ENCODE measurements at regions not wholly inside any gene's neighbourhood (a gene's known extent, or its start where the extent isn't known, plus 50 kb on each side); places are given as distances from the start of the nearest gene placed in this dataset.

DNA sequence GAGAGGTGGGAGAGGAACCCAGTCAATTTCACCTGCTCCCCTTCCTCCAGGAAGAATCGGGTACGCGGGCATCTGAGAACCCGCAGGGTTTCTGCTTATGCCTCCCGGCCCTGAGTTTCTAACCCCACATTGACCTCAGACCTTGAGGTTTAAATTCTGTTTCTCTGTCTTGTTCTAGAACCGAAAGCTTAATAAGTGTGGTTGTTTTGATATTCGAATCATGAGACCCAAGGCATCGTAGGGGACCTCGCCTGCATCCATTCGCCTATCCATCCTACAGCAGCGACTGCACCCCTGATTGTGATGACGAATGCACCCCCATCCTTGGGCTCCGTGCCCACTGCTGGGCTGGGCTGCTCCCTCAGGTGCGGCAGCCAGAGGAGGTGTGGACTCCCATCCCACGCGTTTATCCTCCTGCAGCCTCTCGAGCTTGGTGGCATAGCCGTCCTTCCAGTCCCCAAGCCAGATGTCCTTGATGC, 80.8 kb upstream of the IER5L start:
- no peak for DNase-seq
- H3K36me3 ChIP-seq: no peaks in the 10 kb centered on the region
- intact Hi-C loops (cut with DNase I; ENCODE audit: low total_unique reads): loop anchor here (5.0 kb wide), 2 partner anchors 82 to 348 kb away; partner anchors contain the start of gene IER5L

DNA sequence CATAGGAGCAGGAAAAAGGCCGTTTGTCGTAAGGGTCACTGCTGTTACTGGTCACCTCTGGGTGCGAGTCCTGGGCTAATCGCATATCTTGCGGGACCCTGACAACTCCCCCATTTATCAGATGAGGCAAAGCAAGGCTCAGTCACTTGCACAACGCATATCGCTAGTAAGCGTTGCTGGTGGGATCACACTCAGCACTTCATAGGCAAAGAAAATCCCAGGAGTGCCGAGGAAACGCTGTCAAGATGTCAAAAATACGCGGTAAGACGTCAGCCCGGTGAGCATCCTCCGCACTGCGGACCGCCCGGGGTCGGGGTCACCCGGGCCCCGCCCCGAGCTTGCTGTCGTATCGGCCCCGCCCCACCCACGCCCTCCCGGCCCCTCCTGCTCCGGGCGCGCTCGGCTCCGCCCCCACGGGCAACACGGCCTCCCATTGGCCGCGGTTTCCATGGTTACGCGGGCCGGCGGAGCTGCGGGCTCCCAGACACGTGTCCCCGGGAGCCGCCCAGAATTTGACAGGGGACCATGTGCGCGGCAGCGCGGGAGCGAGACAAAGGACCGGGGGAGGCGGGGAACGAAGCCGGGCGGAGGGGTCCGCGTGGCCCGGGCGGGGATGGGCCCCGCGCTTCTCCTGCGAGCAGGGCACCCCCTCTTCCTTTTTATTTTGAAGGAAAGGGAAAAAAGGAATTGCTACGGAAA, 80.2 kb upstream of the IER5L start:
- DNase-seq: peak; percentile 66 to 79
- peaks cover 8 to 23% (median 16%) of the 10 kb centered on the region in 3 donors for H3K27me3 ChIP-seq
- H3K36me3 ChIP-seq: no peaks in the 10 kb centered on the region
- H3K4me1 ChIP-seq: peaks cover 17 to 23% of the 10 kb centered on the region in 2 donors
- peak overlapping the region; percentile 34 to 71 (median 64) for H3K27ac ChIP-seq
- intact Hi-C loops (cut with DNase I; ENCODE audit: low total_unique reads) (loop anchor here (5.0 kb wide), 2 partner anchors 81 to 349 kb away; partner anchors contain the start of gene IER5L), in situ Hi-C loops (cut with MboI; ENCODE audit: low sequenced_read_pairs in 4 of 4) (no loop called here)
- ATAC-seq: peak; percentile 71 to 74
- no peaks in the 10 kb centered on the region for H3K9me3 ChIP-seq
- no peak for TF ChIP-seq POLR2A (IDR thresholded peaks at IDR 0.05)
- TF ChIP-seq, protein P1, sequence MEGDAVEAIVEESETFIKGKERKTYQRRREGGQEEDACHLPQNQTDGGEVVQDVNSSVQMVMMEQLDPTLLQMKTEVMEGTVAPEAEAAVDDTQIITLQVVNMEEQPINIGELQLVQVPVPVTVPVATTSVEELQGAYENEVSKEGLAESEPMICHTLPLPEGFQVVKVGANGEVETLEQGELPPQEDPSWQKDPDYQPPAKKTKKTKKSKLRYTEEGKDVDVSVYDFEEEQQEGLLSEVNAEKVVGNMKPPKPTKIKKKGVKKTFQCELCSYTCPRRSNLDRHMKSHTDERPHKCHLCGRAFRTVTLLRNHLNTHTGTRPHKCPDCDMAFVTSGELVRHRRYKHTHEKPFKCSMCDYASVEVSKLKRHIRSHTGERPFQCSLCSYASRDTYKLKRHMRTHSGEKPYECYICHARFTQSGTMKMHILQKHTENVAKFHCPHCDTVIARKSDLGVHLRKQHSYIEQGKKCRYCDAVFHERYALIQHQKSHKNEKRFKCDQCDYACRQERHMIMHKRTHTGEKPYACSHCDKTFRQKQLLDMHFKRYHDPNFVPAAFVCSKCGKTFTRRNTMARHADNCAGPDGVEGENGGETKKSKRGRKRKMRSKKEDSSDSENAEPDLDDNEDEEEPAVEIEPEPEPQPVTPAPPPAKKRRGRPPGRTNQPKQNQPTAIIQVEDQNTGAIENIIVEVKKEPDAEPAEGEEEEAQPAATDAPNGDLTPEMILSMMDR (IDR thresholded peaks at IDR 0.05 in 4 of 5, conservative IDR thresholded peaks at IDR 0.05 in 1 of 5): no peak
- peak overlapping the region; percentile 1 to 46 (median 32) for H3K4me3 ChIP-seq

More for the DNA sequence above, 80.8 kb upstream of the IER5L start:
- in situ Hi-C loops (cut with MboI; ENCODE audit: low sequenced_read_pairs in 4 of 4): no loop called here
- TF ChIP-seq, protein P1 (IDR thresholded peaks at IDR 0.05 in 4 of 5, conservative IDR thresholded peaks at IDR 0.05 in 1 of 5): no peak
- TF ChIP-seq POLR2A (IDR thresholded peaks at IDR 0.05): no peak
- H3K27me3 ChIP-seq: peaks cover 12 to 23% (median 16%) of the 10 kb centered on the region in 3 donors
- no peak overlapping the region for H3K27ac ChIP-seq
- H3K4me3 ChIP-seq: peak overlapping the region; percentile 1 to 46 (median 32)
- no peak for ATAC-seq
- peaks cover 12 to 17% of the 10 kb centered on the region in 2 donors for H3K4me1 ChIP-seq
- H3K9me3 ChIP-seq: no peaks in the 10 kb centered on the region

DNA sequence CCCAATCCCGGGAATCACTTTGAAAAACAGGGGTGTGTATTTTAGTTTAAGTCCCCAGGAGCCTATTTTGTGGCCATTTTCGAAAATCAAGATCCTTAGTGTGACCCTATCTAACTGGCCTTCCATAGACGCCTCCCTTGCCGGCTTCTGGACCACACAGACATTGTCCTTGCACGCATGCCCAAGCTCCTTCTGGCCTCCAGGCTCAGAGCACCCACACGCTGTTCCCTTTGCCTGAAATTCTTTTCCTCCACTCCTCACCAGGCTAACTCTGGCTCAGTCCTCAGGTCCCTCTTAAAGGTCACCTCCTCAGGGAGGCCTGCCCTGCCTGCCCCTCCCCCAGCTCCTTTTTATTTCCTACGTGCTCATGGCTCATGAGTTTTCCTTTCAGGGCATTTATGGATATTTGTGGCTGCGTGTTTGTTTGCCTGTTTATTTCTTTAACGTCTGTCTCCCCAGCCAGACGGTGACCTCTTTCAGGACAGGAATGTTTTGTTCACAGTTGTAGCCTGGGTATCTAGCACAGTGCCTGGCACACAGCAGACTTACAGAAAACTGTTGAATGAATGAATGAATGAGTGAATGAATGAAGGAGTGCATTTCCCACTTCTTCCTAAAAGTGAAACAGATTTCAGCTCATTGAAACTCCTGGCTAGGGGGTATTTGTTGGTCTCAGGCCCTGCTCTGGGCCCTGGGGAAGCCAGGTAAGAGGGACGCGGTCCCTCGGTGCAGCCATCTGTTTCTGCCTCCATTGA, 79.1 kb upstream of the IER5L start:
- Histone ChIP-seq H3K9me3 (no peaks in the 10 kb centered on the region), H3K27me3 (peaks cover 6 to 23% (median 16%) of the 10 kb centered on the region in 3 donors), H3K36me3 (no peaks in the 10 kb centered on the region), H3K4me1 (peaks cover 20 to 24% of the 10 kb centered on the region in 2 donors), H3K4me3 (no peak overlapping the region), H3K27ac (peak overlapping the region; percentile 34 to 71 (median 64))
- DNase-seq (no peak), ATAC-seq (no peak)
- intact Hi-C loops (cut with DNase I; ENCODE audit: low total_unique reads) (loop anchor here (5.0 kb wide), 2 partner anchors 80 to 350 kb away; partner anchors contain the start of gene IER5L), in situ Hi-C loops (cut with MboI; ENCODE audit: low sequenced_read_pairs in 4 of 4) (no loop called here)
- TF ChIP-seq, protein P1 (IDR thresholded peaks at IDR 0.05 in 4 of 5, conservative IDR thresholded peaks at IDR 0.05 in 1 of 5): no peak
- no peak for TF ChIP-seq POLR2A (IDR thresholded peaks at IDR 0.05)

DNA sequence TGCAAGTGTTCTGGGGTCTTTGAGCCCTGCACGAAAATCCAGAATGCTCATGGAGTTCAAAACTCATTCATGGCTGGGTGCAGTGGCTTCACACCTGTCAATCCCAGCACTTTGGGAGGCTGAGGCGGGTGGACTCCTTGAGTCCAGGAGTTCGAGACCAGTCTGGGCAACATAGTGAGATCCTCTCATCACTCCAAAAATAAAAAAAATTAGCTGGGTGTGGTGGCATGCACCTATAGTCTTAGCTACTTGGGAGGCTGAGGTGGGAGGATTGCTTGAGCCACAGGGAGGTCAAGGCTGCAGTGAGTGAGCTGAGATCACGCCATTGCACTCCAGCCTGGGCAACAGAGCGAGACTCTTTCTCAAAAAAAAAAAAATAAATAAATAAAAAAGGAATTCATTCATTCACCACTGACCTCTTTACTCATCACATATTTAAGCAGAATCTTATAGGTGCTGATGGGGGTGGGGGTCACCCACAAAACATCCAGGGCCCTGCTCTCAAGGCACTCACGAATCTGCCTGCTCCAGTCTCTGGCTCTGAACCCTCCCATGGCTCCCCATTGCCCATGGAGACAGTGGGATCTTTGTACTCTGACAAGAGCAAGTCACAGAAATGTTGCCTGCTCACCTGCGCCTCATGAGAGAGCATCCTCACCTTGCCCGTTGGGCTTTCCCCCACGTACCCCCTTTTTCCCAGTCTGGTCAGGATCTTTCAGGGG, 76.7 kb upstream of the IER5L start:
- intact Hi-C loops (cut with DNase I; ENCODE audit: low total_unique reads) (loop anchor here (2.0 to 5.0 kb wide), 3 partner anchors 77 to 353 kb away; partner anchors contain the start of gene IER5L), in situ Hi-C loops (cut with MboI; ENCODE audit: low sequenced_read_pairs in 4 of 4) (no loop called here)
- H3K4me3 ChIP-seq: peak overlapping the region in 1 of 4 donors; percentile 36
- peaks cover 6 to 15% (median 9%) of the 10 kb centered on the region in 3 donors for H3K27me3 ChIP-seq
- no peaks in the 10 kb centered on the region for H3K9me3 ChIP-seq
- no peak for DNase-seq
- peaks cover 20 to 24% of the 10 kb centered on the region in 2 donors for H3K4me1 ChIP-seq
- H3K36me3 ChIP-seq: no peaks in the 10 kb centered on the region
- no peak for ATAC-seq
- peak overlapping the region; percentile 60 to 71 (median 66) for H3K27ac ChIP-seq
- no peak for TF ChIP-seq POLR2A (IDR thresholded peaks at IDR 0.05)
- TF ChIP-seq, protein P1 (IDR thresholded peaks at IDR 0.05 in 4 of 5, conservative IDR thresholded peaks at IDR 0.05 in 1 of 5): no peak
